ENCODE measurements at regions not wholly inside any gene's neighbourhood (a gene's known extent, or its start where the extent isn't known, plus 50 kb on each side); places are given as distances from the start of the nearest gene placed in this dataset.

DNA sequence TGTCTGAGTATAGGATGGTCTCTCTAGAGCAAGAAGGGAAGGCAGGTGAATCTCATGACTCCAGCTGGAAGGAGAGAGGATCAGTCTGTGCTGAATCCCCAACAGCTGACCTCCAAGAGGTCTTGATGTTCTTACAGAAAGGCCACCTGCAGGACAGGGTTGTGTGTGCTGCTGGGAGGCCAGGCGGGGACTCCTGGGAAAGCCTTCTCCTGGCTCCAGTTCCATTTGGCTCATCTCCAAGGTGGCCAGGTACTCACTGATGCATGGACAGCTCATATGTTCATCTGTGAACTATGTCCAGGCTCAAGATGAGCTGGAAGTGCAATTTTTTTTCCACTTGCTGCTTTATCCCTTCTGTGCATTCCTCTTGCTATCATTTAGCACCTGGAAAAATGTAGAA, 730.2 kb upstream of the RBFOX1 start:
- Histone ChIP-seq H3K36me3 (ENCODE audit: control insufficient read depth in 3 of 3, insufficient read depth in 3 of 3, low read length in 3 of 3) (no peaks in the 10 kb centered on the region), H3K9ac (ENCODE audit: low read depth in 1 of 3, low read length in 3 of 3) (no peak overlapping the region), H3K4me1 (ENCODE audit: control insufficient read depth in 3 of 3, insufficient read depth in 3 of 3, low read length in 3 of 3) (no peaks in the 10 kb centered on the region), H3K4me3 (ENCODE audit: low read length in 3 of 3) (no peak overlapping the region), H3K27me3 (ENCODE audit: control insufficient read depth in 3 of 3, insufficient read depth in 3 of 3, low read length in 3 of 3) (no peaks in the 10 kb centered on the region), H3K9me3 (ENCODE audit: control insufficient read depth in 3 of 3, low read length in 3 of 3) (no peaks in the 10 kb centered on the region), H3K27ac (ENCODE audit: low read depth, low read length) (no peak overlapping the region)

DNA sequence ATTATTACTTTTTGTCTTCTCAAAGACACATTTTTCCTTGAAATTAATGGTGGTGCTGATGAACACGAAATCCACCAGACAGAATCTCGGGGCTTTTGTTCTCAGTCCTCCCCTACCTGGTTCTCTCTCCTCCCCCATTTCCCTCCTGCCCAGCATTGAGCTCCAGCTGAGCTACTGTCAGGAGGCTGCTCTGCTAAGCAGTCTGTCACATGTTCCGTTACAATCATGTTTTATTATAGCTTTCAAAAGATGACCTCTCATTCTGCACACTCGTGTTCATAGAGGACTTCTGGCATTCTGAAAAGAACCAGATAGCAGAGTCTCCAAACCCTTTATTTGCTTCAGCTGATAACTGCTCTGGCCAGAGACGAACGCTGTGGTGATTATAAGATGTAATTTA, 732.5 kb upstream of the RBFOX1 start:
- Histone ChIP-seq H3K4me1 (ENCODE audit: control insufficient read depth in 3 of 3, insufficient read depth in 3 of 3, low read length in 3 of 3) (no peaks in the 10 kb centered on the region), H3K27me3 (ENCODE audit: control insufficient read depth in 3 of 3, insufficient read depth in 3 of 3, low read length in 3 of 3) (no peaks in the 10 kb centered on the region), H3K36me3 (ENCODE audit: control insufficient read depth in 3 of 3, insufficient read depth in 3 of 3, low read length in 3 of 3) (no peaks in the 10 kb centered on the region), H3K9ac (ENCODE audit: low read depth in 1 of 3, low read length in 3 of 3) (no peak overlapping the region), H3K9me3 (ENCODE audit: control insufficient read depth in 3 of 3, low read length in 3 of 3) (no peaks in the 10 kb centered on the region), H3K4me3 (ENCODE audit: low read length in 3 of 3) (no peak overlapping the region), H3K27ac (ENCODE audit: low read depth, low read length) (no peak overlapping the region)

DNA sequence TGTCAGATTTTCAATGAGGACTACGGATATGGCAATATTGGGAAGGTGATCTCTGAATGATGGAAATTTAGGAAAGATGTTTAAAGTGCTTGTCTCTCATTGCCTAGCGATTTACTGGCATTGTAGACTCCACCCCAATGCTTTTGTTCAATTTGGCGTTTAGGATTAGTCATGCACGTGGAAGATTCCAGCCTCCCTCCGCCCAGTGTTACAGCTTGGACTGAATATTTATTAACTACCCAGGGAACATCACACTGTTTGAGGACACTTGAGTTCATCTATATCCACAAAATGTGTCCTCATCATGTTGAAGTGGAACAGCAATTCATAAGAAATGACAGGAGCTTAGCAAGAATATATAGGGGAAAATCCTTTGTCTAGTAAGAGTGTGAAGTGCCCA, 738.8 kb upstream of the RBFOX1 start:
- H3K9me3 ChIP-seq (ENCODE audit: control insufficient read depth in 3 of 3, low read length in 3 of 3): no peaks in the 10 kb centered on the region
- H3K27me3 ChIP-seq (ENCODE audit: control insufficient read depth in 3 of 3, insufficient read depth in 3 of 3, low read length in 3 of 3): no peaks in the 10 kb centered on the region
- no peak overlapping the region for H3K9ac ChIP-seq (ENCODE audit: low read depth in 1 of 3, low read length in 3 of 3)
- no peak overlapping the region for H3K4me3 ChIP-seq (ENCODE audit: low read length in 3 of 3)
- no peak overlapping the region for H3K27ac ChIP-seq (ENCODE audit: low read depth, low read length)
- no peaks in the 10 kb centered on the region for H3K36me3 ChIP-seq (ENCODE audit: control insufficient read depth in 3 of 3, insufficient read depth in 3 of 3, low read length in 3 of 3)
- H3K4me1 ChIP-seq (ENCODE audit: control insufficient read depth in 3 of 3, insufficient read depth in 3 of 3, low read length in 3 of 3): no peaks in the 10 kb centered on the region

DNA sequence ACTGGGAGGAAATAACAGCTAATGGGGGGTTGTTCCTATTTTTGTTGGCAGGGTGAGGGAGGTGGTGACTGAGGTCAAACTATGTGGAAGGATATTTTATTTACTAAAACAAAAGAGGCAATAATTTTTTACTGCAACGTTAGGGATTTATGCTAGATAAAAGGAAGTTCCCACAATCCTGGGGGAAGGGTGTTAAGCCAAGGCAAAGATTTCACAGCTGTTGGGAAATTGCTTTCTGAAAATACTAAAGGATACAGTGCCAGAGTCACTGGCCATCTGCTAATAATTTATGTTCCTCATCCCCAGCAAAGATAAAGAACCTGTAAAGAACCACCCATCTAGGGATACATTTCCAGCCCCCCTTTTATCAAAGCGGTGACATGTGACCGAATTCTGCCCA, 756.0 kb upstream of the RBFOX1 start:
- Histone ChIP-seq H3K4me3 (ENCODE audit: low read length in 3 of 3) (no peak overlapping the region), H3K4me1 (ENCODE audit: control insufficient read depth in 3 of 3, insufficient read depth in 3 of 3, low read length in 3 of 3) (no peaks in the 10 kb centered on the region), H3K36me3 (ENCODE audit: control insufficient read depth in 3 of 3, insufficient read depth in 3 of 3, low read length in 3 of 3) (no peaks in the 10 kb centered on the region), H3K9ac (ENCODE audit: low read depth in 1 of 3, low read length in 3 of 3) (no peak overlapping the region), H3K9me3 (ENCODE audit: control insufficient read depth in 3 of 3, low read length in 3 of 3) (no peaks in the 10 kb centered on the region), H3K27me3 (ENCODE audit: control insufficient read depth in 3 of 3, insufficient read depth in 3 of 3, low read length in 3 of 3) (no peaks in the 10 kb centered on the region), H3K27ac (ENCODE audit: low read depth, low read length) (no peak overlapping the region)

DNA sequence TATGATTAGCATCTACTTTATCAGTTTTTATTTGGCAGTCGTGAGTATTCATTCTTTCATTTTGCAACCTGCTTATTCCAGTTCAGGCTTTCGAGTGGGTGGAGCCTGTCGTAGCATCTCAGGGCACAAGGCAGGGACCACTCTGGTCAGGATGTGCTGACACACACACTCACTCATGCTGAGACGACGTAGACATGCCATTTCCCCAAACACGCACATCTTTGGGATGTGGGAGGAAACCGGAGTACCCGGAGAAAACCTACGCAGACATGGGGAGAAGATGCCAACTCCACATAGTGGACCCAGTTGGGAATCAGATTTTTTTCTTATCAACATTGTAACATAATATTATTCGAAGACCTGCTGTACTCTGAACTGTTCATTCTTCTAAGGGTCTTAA, 756.5 kb upstream of the RBFOX1 start:
- H3K4me1 ChIP-seq (ENCODE audit: control insufficient read depth in 3 of 3, insufficient read depth in 3 of 3, low read length in 3 of 3): no peaks in the 10 kb centered on the region
- no peaks in the 10 kb centered on the region for H3K27me3 ChIP-seq (ENCODE audit: control insufficient read depth in 3 of 3, insufficient read depth in 3 of 3, low read length in 3 of 3)
- no peak overlapping the region for H3K27ac ChIP-seq (ENCODE audit: low read depth, low read length)
- H3K36me3 ChIP-seq (ENCODE audit: control insufficient read depth in 3 of 3, insufficient read depth in 3 of 3, low read length in 3 of 3): no peaks in the 10 kb centered on the region
- no peak overlapping the region for H3K9ac ChIP-seq (ENCODE audit: low read depth in 1 of 3, low read length in 3 of 3)
- H3K9me3 ChIP-seq (ENCODE audit: control insufficient read depth in 3 of 3, low read length in 3 of 3): no peaks in the 10 kb centered on the region
- H3K4me3 ChIP-seq (ENCODE audit: low read length in 3 of 3): no peak overlapping the region

DNA sequence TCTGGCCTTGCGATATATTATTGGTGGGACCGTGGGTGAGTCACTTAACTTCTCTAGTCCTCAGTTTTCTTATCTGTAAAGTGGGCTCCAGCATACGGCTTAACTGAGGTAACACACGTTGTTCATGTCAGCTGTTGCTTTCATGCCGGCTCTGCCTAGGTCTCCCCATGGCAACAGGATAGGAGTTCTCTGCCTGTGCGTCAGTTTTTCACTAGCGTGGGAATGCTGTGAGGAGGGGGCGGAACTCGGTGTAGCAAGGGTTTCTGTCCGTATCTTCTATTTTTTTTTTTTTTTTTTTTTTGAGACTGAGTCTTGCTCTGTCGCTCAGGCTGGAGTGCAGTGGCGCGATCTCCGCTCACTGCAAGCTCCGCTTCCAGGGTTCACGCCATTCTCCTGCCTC, 758.5 kb upstream of the RBFOX1 start:
- H3K27me3 ChIP-seq (ENCODE audit: control insufficient read depth in 3 of 3, insufficient read depth in 3 of 3, low read length in 3 of 3): no peaks in the 10 kb centered on the region
- H3K9ac ChIP-seq (ENCODE audit: low read depth in 1 of 3, low read length in 3 of 3): no peak overlapping the region
- H3K4me3 ChIP-seq (ENCODE audit: low read length in 3 of 3): no peak overlapping the region
- H3K27ac ChIP-seq (ENCODE audit: low read depth, low read length): no peak overlapping the region
- no peaks in the 10 kb centered on the region for H3K36me3 ChIP-seq (ENCODE audit: control insufficient read depth in 3 of 3, insufficient read depth in 3 of 3, low read length in 3 of 3)
- H3K9me3 ChIP-seq (ENCODE audit: control insufficient read depth in 3 of 3, low read length in 3 of 3): no peaks in the 10 kb centered on the region
- no peaks in the 10 kb centered on the region for H3K4me1 ChIP-seq (ENCODE audit: control insufficient read depth in 3 of 3, insufficient read depth in 3 of 3, low read length in 3 of 3)

DNA sequence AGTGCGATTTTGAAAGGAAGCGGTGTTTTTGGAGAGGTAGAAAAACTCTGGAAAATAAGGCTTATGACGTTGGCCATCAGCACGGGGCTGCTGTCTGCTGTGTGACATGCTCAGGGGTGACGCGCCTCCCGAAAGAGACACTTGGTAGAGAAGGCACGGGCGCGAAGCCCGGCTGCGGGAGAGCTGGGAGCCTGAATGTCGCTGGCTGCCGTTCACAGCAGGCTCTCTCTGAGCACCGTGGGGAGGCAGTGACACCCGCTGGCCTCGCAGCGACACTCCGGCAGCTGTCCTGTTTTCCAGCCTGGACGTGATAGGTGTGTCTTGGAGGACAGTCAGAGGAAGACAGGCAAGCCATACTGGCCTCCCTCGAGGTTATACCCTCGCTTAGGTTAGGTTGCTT, 759.1 kb upstream of the RBFOX1 start:
- H3K4me1 ChIP-seq (ENCODE audit: control insufficient read depth in 3 of 3, insufficient read depth in 3 of 3, low read length in 3 of 3): no peaks in the 10 kb centered on the region
- no peaks in the 10 kb centered on the region for H3K27me3 ChIP-seq (ENCODE audit: control insufficient read depth in 3 of 3, insufficient read depth in 3 of 3, low read length in 3 of 3)
- H3K36me3 ChIP-seq (ENCODE audit: control insufficient read depth in 3 of 3, insufficient read depth in 3 of 3, low read length in 3 of 3): no peaks in the 10 kb centered on the region

DNA sequence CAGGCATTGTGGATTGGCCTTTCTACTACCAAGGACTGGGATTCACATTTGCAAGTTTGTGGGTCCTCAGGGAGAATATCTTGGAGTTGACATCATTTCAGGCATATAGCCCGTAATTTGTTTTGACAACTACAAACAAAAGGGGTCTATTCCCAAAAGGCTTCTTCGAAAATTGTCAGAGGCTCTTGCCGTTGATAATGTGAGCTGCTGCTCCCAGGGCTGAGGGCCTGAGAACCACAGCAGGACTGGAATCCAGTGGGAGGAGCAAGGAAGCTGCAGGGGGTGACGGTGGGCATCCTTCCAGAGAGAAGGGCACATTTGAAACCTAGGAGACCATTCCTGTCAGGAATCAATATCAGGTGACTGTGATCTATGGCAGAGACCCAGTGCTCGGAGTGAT, 761.6 kb upstream of the RBFOX1 start:
- Histone ChIP-seq H3K9ac (ENCODE audit: low read depth in 1 of 3, low read length in 3 of 3) (no peak overlapping the region), H3K36me3 (ENCODE audit: control insufficient read depth in 3 of 3, insufficient read depth in 3 of 3, low read length in 3 of 3) (no peaks in the 10 kb centered on the region), H3K4me3 (ENCODE audit: low read length in 3 of 3) (no peak overlapping the region), H3K27me3 (ENCODE audit: control insufficient read depth in 3 of 3, insufficient read depth in 3 of 3, low read length in 3 of 3) (no peaks in the 10 kb centered on the region), H3K27ac (ENCODE audit: low read depth, low read length) (no peak overlapping the region), H3K4me1 (ENCODE audit: control insufficient read depth in 3 of 3, insufficient read depth in 3 of 3, low read length in 3 of 3) (no peaks in the 10 kb centered on the region), H3K9me3 (ENCODE audit: control insufficient read depth in 3 of 3, low read length in 3 of 3) (no peaks in the 10 kb centered on the region)

More for the DNA sequence above, 759.1 kb upstream of the RBFOX1 start:
- H3K27ac ChIP-seq (ENCODE audit: low read depth, low read length): no peak overlapping the region
- H3K9me3 ChIP-seq (ENCODE audit: control insufficient read depth in 3 of 3, low read length in 3 of 3): no peaks in the 10 kb centered on the region
- H3K9ac ChIP-seq (ENCODE audit: low read depth in 1 of 3, low read length in 3 of 3): no peak overlapping the region
- H3K4me3 ChIP-seq (ENCODE audit: low read length in 3 of 3): no peak overlapping the region

DNA sequence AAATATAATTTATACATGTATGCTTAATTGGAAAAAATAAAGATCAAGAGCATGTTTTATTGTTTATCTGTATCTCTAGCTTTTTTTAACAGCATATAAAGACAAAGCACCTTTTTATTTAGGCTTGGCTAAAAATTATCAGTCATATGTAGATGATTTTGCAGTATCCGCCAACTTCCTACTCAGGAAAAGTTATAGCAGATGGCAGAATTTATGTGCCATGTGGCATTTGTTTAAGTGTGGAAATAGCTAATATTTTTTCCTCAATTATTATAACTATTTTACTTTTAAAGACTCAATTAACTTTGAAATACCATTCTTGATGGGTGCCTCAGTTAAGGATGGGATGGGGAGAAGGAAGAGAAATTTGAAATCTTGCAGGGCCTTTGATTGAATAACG, 762.1 kb upstream of the RBFOX1 start:
- no peak overlapping the region for H3K9ac ChIP-seq (ENCODE audit: low read depth in 1 of 3, low read length in 3 of 3)
- H3K4me3 ChIP-seq (ENCODE audit: low read length in 3 of 3): no peak overlapping the region
- H3K36me3 ChIP-seq (ENCODE audit: control insufficient read depth in 3 of 3, insufficient read depth in 3 of 3, low read length in 3 of 3): no peaks in the 10 kb centered on the region
- no peaks in the 10 kb centered on the region for H3K27me3 ChIP-seq (ENCODE audit: control insufficient read depth in 3 of 3, insufficient read depth in 3 of 3, low read length in 3 of 3)
- no peak overlapping the region for H3K27ac ChIP-seq (ENCODE audit: low read depth, low read length)
- H3K4me1 ChIP-seq (ENCODE audit: control insufficient read depth in 3 of 3, insufficient read depth in 3 of 3, low read length in 3 of 3): no peaks in the 10 kb centered on the region
- H3K9me3 ChIP-seq (ENCODE audit: control insufficient read depth in 3 of 3, low read length in 3 of 3): no peaks in the 10 kb centered on the region

DNA sequence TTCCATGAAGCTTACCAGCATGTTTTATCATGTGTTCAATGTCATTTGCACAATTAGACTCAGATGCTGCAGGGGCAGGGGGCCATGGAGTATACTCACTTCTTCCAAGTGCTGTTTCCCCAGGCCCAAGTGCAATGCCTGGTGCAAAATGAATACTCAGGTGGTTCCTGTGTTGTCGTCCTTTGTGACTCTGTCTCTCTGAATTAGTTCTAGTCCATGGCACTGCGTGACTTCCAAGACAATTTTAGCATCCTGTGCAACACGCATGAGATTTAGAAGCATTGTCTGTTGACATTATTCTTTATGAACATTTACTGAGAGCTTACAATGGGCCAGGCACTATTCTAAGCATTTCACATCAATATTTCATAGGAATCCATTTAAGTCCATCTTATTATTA, 769.7 kb upstream of the RBFOX1 start:
- no peak overlapping the region for H3K4me3 ChIP-seq (ENCODE audit: low read length in 3 of 3)
- no peaks in the 10 kb centered on the region for H3K36me3 ChIP-seq (ENCODE audit: control insufficient read depth in 3 of 3, insufficient read depth in 3 of 3, low read length in 3 of 3)
- H3K27me3 ChIP-seq (ENCODE audit: control insufficient read depth in 3 of 3, insufficient read depth in 3 of 3, low read length in 3 of 3): no peaks in the 10 kb centered on the region
- H3K4me1 ChIP-seq (ENCODE audit: control insufficient read depth in 3 of 3, insufficient read depth in 3 of 3, low read length in 3 of 3): no peaks in the 10 kb centered on the region
- H3K9ac ChIP-seq (ENCODE audit: low read depth in 1 of 3, low read length in 3 of 3): no peak overlapping the region
- no peaks in the 10 kb centered on the region for H3K9me3 ChIP-seq (ENCODE audit: control insufficient read depth in 3 of 3, low read length in 3 of 3)
- H3K27ac ChIP-seq (ENCODE audit: low read depth, low read length): no peak overlapping the region
